GM12891 (cell line): ENCODE measurements at regions not wholly inside any gene's neighbourhood (a gene's known extent, or its start where the extent isn't known, plus 50 kb on each side); places are given as distances from the start of the nearest gene placed in this dataset.

Experiments
- POLR2A ChIP-seq: IDR thresholded peaks from 2 replicates; pipeline ENCODE4 v1.6.1; 2011; ENCODE audit warnings: low read depth, low read length, control low read depth
- POLR2AphosphoS5 ChIP-seq: IDR thresholded peaks from 2 replicates; pipeline ENCODE4 v1.6.1; 2011; ENCODE audit warnings: low read depth, low read length, control low read depth
- POU2F2 ChIP-seq: IDR thresholded peaks from 2 replicates; pipeline ENCODE4 v1.6.1; 2011; ENCODE audit warnings: low read depth, mild to moderate bottlenecking, control low read depth, low read length, moderate library complexity
- TAF1 ChIP-seq: IDR thresholded peaks from 2 replicates; pipeline ENCODE4 v1.6.1; 2011; ENCODE audit warnings: low read depth, low read length, control low read depth

DNA sequence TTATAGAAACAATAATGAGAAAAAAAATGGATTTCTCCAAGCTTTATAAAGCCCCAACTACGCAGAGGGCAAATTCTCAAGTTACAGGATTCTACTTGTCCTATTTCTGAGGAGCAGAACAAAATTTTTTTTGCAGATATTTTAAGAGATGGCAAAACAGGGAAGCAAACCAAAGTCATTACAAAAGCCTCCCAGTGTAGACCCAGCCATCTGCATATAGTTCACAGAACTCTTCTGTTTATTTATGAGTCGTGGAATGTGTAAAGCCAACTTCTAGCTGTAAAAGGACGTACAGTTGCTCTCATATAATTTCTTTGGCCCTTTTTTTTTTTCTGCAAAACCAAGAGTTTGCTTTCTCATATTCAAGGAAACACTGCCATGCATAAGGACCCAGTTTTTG lies 120.4 kb downstream of the PCDH7 start:
- TF ChIP-seq POLR2AphosphoS5 = no peak
- TF ChIP-seq POLR2A = no peak
- no peak for TF ChIP-seq TAF1
- no peak for TF ChIP-seq POU2F2
